ENCODE measurements at regions not wholly inside any gene's neighbourhood (a gene's known extent, or its start where the extent isn't known, plus 50 kb on each side); places are given as distances from the start of the nearest gene placed in this dataset.

DNA sequence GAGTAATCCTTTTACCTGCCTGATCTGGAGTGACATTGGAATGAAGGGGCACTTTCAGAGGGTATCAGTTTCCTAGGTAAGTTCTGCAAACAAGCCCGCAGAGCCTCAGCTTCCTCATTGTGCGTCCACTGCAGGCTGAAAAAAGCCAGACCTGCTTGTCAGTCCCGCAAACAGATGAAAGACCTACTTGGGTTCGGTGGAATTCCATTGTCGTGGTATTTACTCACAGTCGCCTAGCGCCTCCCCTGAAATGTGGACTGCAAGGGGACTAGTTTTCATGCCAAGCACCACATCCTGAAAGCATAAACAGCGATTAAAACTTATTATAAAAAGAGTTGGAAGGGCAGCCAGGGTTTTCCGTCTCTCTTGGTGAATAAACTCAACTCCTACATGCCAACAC lies 121.5 kb downstream of the PAX1 start:
- DNase-seq (ENCODE audit: low spot score), result no peak
- peaks cover 4% of the 10 kb centered on the region for H3K27me3 Mint-ChIP-seq (ENCODE audit: low read depth)
- no peaks in the 10 kb centered on the region for H3K36me3 Mint-ChIP-seq (ENCODE audit: low read depth)
- no peaks in the 10 kb centered on the region for H3K4me1 Mint-ChIP-seq (ENCODE audit: low read depth)
- TF ChIP-seq, protein P1, sequence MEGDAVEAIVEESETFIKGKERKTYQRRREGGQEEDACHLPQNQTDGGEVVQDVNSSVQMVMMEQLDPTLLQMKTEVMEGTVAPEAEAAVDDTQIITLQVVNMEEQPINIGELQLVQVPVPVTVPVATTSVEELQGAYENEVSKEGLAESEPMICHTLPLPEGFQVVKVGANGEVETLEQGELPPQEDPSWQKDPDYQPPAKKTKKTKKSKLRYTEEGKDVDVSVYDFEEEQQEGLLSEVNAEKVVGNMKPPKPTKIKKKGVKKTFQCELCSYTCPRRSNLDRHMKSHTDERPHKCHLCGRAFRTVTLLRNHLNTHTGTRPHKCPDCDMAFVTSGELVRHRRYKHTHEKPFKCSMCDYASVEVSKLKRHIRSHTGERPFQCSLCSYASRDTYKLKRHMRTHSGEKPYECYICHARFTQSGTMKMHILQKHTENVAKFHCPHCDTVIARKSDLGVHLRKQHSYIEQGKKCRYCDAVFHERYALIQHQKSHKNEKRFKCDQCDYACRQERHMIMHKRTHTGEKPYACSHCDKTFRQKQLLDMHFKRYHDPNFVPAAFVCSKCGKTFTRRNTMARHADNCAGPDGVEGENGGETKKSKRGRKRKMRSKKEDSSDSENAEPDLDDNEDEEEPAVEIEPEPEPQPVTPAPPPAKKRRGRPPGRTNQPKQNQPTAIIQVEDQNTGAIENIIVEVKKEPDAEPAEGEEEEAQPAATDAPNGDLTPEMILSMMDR (IDR thresholded peaks at IDR 0.05), result no peak
- no peak overlapping the region for H3K4me3 Mint-ChIP-seq (ENCODE audit: unreplicated experiment)
- H3K9me3 Mint-ChIP-seq (ENCODE audit: low read depth), result peaks cover 4% of the 10 kb centered on the region
- no peak overlapping the region for H3K27ac Mint-ChIP-seq (ENCODE audit: unreplicated experiment)

DNA sequence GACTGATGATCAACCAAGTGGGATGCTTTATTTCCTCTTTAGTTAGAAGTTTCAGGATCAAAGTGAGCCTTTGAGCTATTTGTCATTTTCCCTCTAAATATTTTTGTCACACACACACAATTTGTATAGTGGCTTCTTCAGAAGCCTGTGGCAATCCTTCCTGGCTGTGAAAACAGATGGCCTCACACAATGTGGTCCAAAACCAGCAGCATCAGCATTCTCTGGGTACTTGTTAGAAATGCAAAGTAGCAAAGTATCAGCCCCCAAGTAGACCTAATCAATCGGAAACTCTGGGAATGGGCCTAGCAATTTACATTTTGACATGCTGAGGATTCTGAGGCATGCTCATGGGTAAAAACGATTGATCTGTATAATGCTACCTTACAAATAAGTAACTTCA lies 115.9 kb downstream of the PAX1 start:
- no peaks in the 10 kb centered on the region for H3K9me3 Mint-ChIP-seq (ENCODE audit: low read depth)
- DNase-seq (ENCODE audit: low spot score), result no peak
- H3K36me3 Mint-ChIP-seq (ENCODE audit: low read depth), result no peaks in the 10 kb centered on the region
- TF ChIP-seq, protein P1 (IDR thresholded peaks at IDR 0.05), result no peak
- no peak overlapping the region for H3K4me3 Mint-ChIP-seq (ENCODE audit: unreplicated experiment)
- no peaks in the 10 kb centered on the region for H3K4me1 Mint-ChIP-seq (ENCODE audit: low read depth)
- H3K27me3 Mint-ChIP-seq (ENCODE audit: low read depth), result peaks cover 2% of the 10 kb centered on the region
- H3K27ac Mint-ChIP-seq (ENCODE audit: unreplicated experiment), result no peak overlapping the region

DNA sequence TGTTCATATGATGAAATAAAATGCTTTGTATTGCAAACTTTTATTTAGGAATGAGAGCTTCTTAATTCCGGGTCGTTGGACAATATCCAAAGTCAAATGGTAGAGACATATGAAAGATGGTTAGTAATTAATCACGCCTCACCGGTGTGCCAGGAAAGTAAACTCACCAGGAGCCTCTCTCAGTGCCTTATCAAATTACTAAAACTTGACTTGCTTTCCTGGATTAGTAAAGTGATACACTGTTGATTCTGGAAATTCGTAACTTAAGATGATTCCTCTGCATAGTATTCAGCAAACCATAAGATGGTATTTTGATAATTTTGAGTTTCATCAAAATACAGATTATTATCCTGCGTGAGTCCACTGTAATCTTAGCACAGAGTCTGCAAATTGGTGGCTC lies 115.2 kb downstream of the PAX1 start:
- Mint-ChIP-seq H3K9me3 (ENCODE audit: low read depth) (no peaks in the 10 kb centered on the region), H3K27me3 (ENCODE audit: low read depth) (peaks cover 2% of the 10 kb centered on the region), H3K27ac (ENCODE audit: unreplicated experiment) (no peak overlapping the region), H3K4me1 (ENCODE audit: low read depth) (no peaks in the 10 kb centered on the region), H3K36me3 (ENCODE audit: low read depth) (no peaks in the 10 kb centered on the region), H3K4me3 (ENCODE audit: unreplicated experiment) (no peak overlapping the region)
- DNase-seq (ENCODE audit: low spot score), result no peak
- TF ChIP-seq, protein P1 (IDR thresholded peaks at IDR 0.05), result no peak

DNA sequence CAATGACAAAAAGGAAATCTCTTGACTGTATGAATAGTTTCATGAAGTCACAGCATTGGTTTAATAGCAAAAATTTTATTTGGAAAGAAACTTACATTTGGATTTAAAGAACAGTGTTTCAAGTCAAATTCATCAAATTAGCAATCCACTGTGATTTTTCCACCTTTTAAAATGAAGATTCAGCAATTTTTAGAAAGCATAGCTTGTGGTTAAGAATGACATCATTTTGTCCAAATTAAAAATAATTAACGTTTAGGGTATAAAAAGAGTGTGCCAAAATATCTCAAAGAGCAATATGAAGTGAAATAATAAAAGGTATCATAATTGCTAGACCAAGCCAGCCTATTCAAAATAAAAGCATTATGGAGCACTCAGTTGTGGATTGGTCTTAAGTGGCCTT lies 114.6 kb downstream of the PAX1 start:
- H3K4me1 Mint-ChIP-seq (ENCODE audit: low read depth), result no peaks in the 10 kb centered on the region
- no peak overlapping the region for H3K4me3 Mint-ChIP-seq (ENCODE audit: unreplicated experiment)
- TF ChIP-seq, protein P1 (IDR thresholded peaks at IDR 0.05), result no peak
- peaks cover 2% of the 10 kb centered on the region for H3K27me3 Mint-ChIP-seq (ENCODE audit: low read depth)
- no peak for DNase-seq (ENCODE audit: low spot score)
- H3K9me3 Mint-ChIP-seq (ENCODE audit: low read depth), result no peaks in the 10 kb centered on the region
- no peaks in the 10 kb centered on the region for H3K36me3 Mint-ChIP-seq (ENCODE audit: low read depth)
- no peak overlapping the region for H3K27ac Mint-ChIP-seq (ENCODE audit: unreplicated experiment)

GRCh38 chr20:21812379-21812778 lies 106.9 kb downstream of the PAX1 start:
- no peak overlapping the region for H3K4me3 Mint-ChIP-seq (ENCODE audit: unreplicated experiment)
- DNase-seq (ENCODE audit: low spot score), result no peak
- H3K27ac Mint-ChIP-seq (ENCODE audit: unreplicated experiment), result no peak overlapping the region
- no peaks in the 10 kb centered on the region for H3K27me3 Mint-ChIP-seq (ENCODE audit: low read depth)
- H3K36me3 Mint-ChIP-seq (ENCODE audit: low read depth), result no peaks in the 10 kb centered on the region
- H3K4me1 Mint-ChIP-seq (ENCODE audit: low read depth), result no peaks in the 10 kb centered on the region
- TF ChIP-seq, protein P1 (IDR thresholded peaks at IDR 0.05), result no peak
- H3K9me3 Mint-ChIP-seq (ENCODE audit: low read depth), result peaks cover 4% of the 10 kb centered on the region
